Hepatocyte (in vitro differentiated cells): ENCODE measurements at regions not wholly inside any gene's neighbourhood (a gene's known extent, or its start where the extent isn't known, plus 50 kb on each side); places are given as distances from the start of the nearest gene placed in this dataset.
A peak's percentile ranks its signal among the peaks of the same experiment; 100 is the strongest.

Experiments
- DNase-seq: peaks from one replicate; pipeline ENCODE4 v3.0.0-alpha.2; 2016; ENCODE audit warnings: low spot score
- H2AFZ ChIP-seq: fragments of 200-600 bp; sonication (generic); 2 replicates; pipeline ENCODE4 v1.6.0; 2016; ENCODE audit warnings: antibody characterized with exemption, mild to moderate bottlenecking
- H3K27ac ChIP-seq: fragments of 200-600 bp; sonication (generic); 2 replicates; pipeline ENCODE4 v1.5.1; 2016; ENCODE audit warnings: mild to moderate bottlenecking
- H3K27me3 ChIP-seq: fragments of 200-600 bp; sonication (generic); 2 replicates; pipeline ENCODE4 v1.6.1; 2016
- H3K36me3 ChIP-seq: fragments of 200-600 bp; sonication (generic); replicated peaks from 2 replicates; pipeline ENCODE4 v1.5.1; 2016; ENCODE audit warnings: low read depth; ENCODE audit not compliant: insufficient read depth
- H3K4me1 ChIP-seq: fragments of 200-600 bp; sonication (generic); 2 replicates; pipeline ENCODE4 v1.5.1; 2016; ENCODE audit warnings: mild to moderate bottlenecking, moderate library complexity; ENCODE audit not compliant: insufficient read depth
- H3K4me2 ChIP-seq: fragments of 200-600 bp; sonication (generic); 2 replicates; pipeline ENCODE4 v1.6.0; 2016
- H3K4me3 ChIP-seq: fragments of 200-600 bp; sonication (generic); 2 replicates; pipeline ENCODE4 v1.5.1; 2016; ENCODE audit warnings: mild to moderate bottlenecking
- H3K79me2 ChIP-seq: fragments of 200-600 bp; sonication (generic); 2 replicates; pipeline ENCODE4 v1.6.0; 2017; ENCODE audit warnings: mild to moderate bottlenecking
- H3K9me2 ChIP-seq: fragments of 200-600 bp; sonication (generic); replicated peaks from 2 replicates; pipeline ENCODE4 v1.6.0; 2017; ENCODE audit warnings: mild to moderate bottlenecking; ENCODE audit not compliant: insufficient read depth
- H3K9me3 ChIP-seq: fragments of 200-600 bp; sonication (generic); 2 replicates; pipeline ENCODE4 v1.5.1; 2016; ENCODE audit warnings: low read depth, mild to moderate bottlenecking
- H4K20me1 ChIP-seq: fragments of 200-600 bp; sonication (generic); 2 replicates; pipeline ENCODE4 v1.6.0; 2016; ENCODE audit warnings: mild to moderate bottlenecking; ENCODE audit not compliant: insufficient read depth, poor library complexity, severe bottlenecking
- EZH2 ChIP-seq: fragments of 200-600 bp; sonication (generic); IDR thresholded peaks from 2 replicates; pipeline ENCODE4 v1.6.1; 2016; ENCODE audit warnings: antibody characterized with exemption, mild to moderate bottlenecking, borderline replicate concordance
- EZH2phosphoT487 ChIP-seq: fragments of 200-600 bp; sonication (generic); IDR thresholded peaks from one replicate; pipeline ENCODE4 v1.6.1; 2018; ENCODE audit warnings: antibody characterized with exemption, mild to moderate bottlenecking, low read depth, moderate library complexity; ENCODE audit not compliant: unreplicated experiment, severe bottlenecking
- WGBS: methylation state at CpG from one replicate; pipeline ENCODE4 v1.1.6; 2016; ENCODE audit warnings: low lambda C conversion rate; ENCODE audit errors: missing lambda C conversion rate; 5-methylcytosine and 5-hydroxymethylcytosine counted together
- TF ChIP-seq, protein P1 (sequence below): fragments of 200-600 bp; sonication (generic); IDR thresholded peaks from 2 replicates; pipeline ENCODE4 v1.5.1; 2016; ENCODE audit warnings: antibody characterized with exemption, mild to moderate bottlenecking; ENCODE audit not compliant: poor library complexity

DNA sequence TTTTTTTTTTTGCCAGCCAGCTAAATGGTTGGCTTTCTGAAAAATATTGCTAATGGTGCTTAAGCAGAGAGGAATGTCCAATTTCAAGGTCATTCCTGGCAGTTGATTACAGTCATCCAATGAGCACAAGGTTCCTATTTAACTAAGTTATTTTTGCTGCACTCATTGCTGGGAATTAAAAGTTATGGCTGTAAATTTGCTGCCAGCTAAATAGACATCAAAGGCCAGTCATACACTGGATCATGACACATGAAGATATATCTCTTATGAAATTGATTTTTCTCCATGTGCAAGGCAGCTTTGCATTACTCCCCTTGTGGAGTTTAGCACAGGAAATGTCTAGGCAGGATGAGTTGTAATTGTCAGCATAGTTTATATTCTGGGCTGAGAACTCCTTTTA is 1898.4 kb upstream of the CELF4 start:
- H3K4me3 ChIP-seq: no peak overlapping the region
- DNase-seq: no peak
- no peaks in the 10 kb centered on the region for H3K27me3 ChIP-seq
- H2AFZ ChIP-seq: no peak overlapping the region
- H3K36me3 ChIP-seq: no peaks in the 10 kb centered on the region
- H3K79me2 ChIP-seq: no peaks in the 10 kb centered on the region
- no peak overlapping the region for H3K27ac ChIP-seq
- H3K4me1 ChIP-seq: no peaks in the 10 kb centered on the region
- no peak overlapping the region for H3K4me2 ChIP-seq
- H4K20me1 ChIP-seq: no peaks in the 10 kb centered on the region
- H3K9me2 ChIP-seq: no peaks in the 10 kb centered on the region
- H3K9me3 ChIP-seq: no peaks in the 10 kb centered on the region
- TF ChIP-seq, protein P1, sequence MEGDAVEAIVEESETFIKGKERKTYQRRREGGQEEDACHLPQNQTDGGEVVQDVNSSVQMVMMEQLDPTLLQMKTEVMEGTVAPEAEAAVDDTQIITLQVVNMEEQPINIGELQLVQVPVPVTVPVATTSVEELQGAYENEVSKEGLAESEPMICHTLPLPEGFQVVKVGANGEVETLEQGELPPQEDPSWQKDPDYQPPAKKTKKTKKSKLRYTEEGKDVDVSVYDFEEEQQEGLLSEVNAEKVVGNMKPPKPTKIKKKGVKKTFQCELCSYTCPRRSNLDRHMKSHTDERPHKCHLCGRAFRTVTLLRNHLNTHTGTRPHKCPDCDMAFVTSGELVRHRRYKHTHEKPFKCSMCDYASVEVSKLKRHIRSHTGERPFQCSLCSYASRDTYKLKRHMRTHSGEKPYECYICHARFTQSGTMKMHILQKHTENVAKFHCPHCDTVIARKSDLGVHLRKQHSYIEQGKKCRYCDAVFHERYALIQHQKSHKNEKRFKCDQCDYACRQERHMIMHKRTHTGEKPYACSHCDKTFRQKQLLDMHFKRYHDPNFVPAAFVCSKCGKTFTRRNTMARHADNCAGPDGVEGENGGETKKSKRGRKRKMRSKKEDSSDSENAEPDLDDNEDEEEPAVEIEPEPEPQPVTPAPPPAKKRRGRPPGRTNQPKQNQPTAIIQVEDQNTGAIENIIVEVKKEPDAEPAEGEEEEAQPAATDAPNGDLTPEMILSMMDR: no peak
- no peak for TF ChIP-seq EZH2phosphoT487
- TF ChIP-seq EZH2: no peak

DNA sequence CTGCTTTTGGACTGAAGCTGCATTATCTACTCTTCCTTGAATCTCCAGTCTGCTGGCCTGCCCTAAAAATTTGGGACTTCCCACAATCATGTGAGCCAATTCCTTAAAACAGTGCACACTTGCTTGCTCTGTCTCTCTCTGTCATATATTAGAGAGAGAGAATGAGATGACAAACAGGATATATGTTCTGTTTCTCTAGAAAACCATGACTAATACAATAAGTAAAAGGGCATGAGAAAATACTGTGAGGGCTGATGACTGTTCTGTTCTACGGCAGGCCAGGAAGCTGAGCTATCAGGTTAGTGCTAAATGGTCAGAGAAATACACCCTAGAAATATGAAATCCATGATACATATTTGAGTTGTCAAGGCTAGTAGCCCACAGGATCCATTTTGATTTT is 1896.8 kb upstream of the CELF4 start:
- H3K9me3 ChIP-seq: no peaks in the 10 kb centered on the region
- no peaks in the 10 kb centered on the region for H3K27me3 ChIP-seq
- 89% methylated on average over 1 of the region's 1 CpG for WGBS
- H3K79me2 ChIP-seq: no peaks in the 10 kb centered on the region
- no peak for DNase-seq
- H3K4me2 ChIP-seq: no peak overlapping the region
- H2AFZ ChIP-seq: no peak overlapping the region
- H3K9me2 ChIP-seq: no peaks in the 10 kb centered on the region
- no peak for TF ChIP-seq EZH2phosphoT487
- TF ChIP-seq, protein P1: no peak
- TF ChIP-seq EZH2: no peak
- H3K27ac ChIP-seq: no peak overlapping the region
- H3K4me3 ChIP-seq: no peak overlapping the region
- H3K4me1 ChIP-seq: no peaks in the 10 kb centered on the region
- no peaks in the 10 kb centered on the region for H3K36me3 ChIP-seq
- no peaks in the 10 kb centered on the region for H4K20me1 ChIP-seq

DNA sequence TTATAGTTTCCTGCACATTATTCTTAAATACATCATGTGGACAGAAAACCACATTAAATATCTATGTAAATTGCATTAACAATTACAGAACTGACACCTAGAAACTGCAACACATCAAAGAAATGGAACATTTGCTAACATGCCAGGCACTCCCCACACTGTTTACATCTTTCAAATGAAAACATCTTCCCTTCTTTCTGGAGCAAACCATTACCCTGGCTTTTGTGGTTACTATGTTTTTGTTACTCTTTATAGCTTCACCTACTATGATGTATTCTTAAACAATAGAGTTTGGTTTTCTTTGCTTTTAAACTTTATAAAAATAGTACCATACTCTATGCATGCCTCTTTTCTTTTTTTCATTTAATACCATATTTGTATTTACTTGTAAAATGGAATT is 1894.5 kb upstream of the CELF4 start:
- H3K27ac ChIP-seq: no peak overlapping the region
- no peaks in the 10 kb centered on the region for H4K20me1 ChIP-seq
- H3K4me3 ChIP-seq: no peak overlapping the region
- H3K9me2 ChIP-seq: no peaks in the 10 kb centered on the region
- no peaks in the 10 kb centered on the region for H3K79me2 ChIP-seq
- no peak overlapping the region for H3K4me2 ChIP-seq
- no peak for DNase-seq
- H3K36me3 ChIP-seq: no peaks in the 10 kb centered on the region
- no peak overlapping the region for H2AFZ ChIP-seq
- H3K27me3 ChIP-seq: no peaks in the 10 kb centered on the region
- no peaks in the 10 kb centered on the region for H3K9me3 ChIP-seq
- no peaks in the 10 kb centered on the region for H3K4me1 ChIP-seq
- TF ChIP-seq EZH2phosphoT487 (no peak), EZH2 (no peak)
- TF ChIP-seq, protein P1: no peak

DNA sequence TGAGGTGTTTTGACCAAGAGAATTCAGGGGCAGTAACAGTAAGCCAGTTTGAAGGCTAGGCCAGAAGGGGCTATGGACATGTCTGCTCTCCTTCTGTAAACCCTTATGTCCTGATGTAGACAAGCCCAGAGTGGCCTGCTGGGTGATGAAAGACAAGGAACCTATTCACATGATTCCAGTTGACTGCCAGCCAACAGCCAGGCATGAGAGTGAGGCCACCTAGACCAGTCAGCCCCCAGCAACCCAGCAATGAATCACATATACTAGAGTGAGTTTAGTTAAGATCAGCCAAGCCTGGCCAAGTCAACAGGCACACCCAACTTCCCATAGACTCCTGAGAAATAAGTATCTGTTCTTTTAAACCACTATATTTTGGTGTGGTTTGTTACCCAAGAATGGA is 1889.7 kb upstream of the CELF4 start:
- Histone ChIP-seq H3K27ac (no peak overlapping the region), H3K27me3 (no peaks in the 10 kb centered on the region), H3K4me1 (no peaks in the 10 kb centered on the region), H2AFZ (no peak overlapping the region), H3K4me3 (no peak overlapping the region), H3K36me3 (no peaks in the 10 kb centered on the region), H3K4me2 (no peak overlapping the region), H4K20me1 (no peaks in the 10 kb centered on the region), H3K79me2 (no peaks in the 10 kb centered on the region), H3K9me3 (no peaks in the 10 kb centered on the region), H3K9me2 (no peaks in the 10 kb centered on the region)
- DNase-seq: peak; percentile 16
- TF ChIP-seq, protein P1: no peak
- TF ChIP-seq EZH2 (no peak), EZH2phosphoT487 (no peak)
